Ovary (tissue), 3 donors: ENCODE measurements at regions not wholly inside any gene's neighbourhood (a gene's known extent, or its start where the extent isn't known, plus 50 kb on each side); places are given as distances from the start of the nearest gene placed in this dataset.

ENCODE experiments used
- EP300 ChIP-seq: sonication (generic); formaldehyde crosslinking; IDR thresholded peaks from one replicate; pipeline ENCODE4 v1.6.1; 2017; ENCODE audit warnings: antibody characterized with exemption
- POLR2A ChIP-seq: fragments of 450-650 bp; IDR thresholded peaks from one replicate; pipeline ENCODE4 v1.6.1; 2017; ENCODE audit warnings: antibody characterized with exemption, mild to moderate bottlenecking, moderate library complexity
- TF ChIP-seq, protein P1 (sequence below), 3 donors: fragments of 450-650 bp in 2 of 3; fragments of 200-600 bp in 1 of 3; IDR thresholded peaks; one replicate each; pipeline versions ENCODE4 v1.5.1 to v1.8.0; 2016 to 2022; ENCODE audit warnings: antibody characterized with exemption in 3 of 3, mild to moderate bottlenecking in 1 of 3
- donor health status: DM: no; HTN: no; CAD: no.

DNA sequence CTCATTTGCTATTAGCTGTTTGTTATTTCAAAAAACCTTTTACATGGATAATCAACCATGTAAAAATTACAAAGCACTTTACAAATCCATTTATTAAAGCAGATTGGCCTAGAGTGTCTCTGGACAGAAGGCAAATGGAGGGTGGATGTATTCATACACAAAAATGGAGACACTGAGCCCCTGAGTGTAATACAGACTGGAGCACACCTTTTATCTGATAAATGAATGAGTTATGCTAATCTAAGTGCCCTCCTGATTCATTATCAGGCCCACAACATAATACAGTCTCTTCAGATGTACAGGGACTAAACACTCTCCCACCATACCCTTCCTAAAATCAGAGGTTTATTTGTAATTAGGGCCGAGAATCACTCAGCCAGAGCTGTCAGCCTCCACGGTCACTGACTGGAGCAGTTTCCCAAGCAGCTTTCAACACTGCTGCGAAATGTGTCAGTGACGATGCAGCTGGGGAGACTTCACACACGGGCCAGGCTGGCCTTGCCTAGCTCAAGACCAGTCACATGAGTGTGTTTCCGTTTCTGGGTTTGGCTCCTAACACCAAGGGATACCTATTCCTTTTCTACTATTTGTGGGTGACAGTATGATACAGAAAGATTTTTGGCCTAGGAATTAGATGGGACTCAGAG is 271.8 kb downstream of the ZIC1 start:
- TF ChIP-seq, protein P1, sequence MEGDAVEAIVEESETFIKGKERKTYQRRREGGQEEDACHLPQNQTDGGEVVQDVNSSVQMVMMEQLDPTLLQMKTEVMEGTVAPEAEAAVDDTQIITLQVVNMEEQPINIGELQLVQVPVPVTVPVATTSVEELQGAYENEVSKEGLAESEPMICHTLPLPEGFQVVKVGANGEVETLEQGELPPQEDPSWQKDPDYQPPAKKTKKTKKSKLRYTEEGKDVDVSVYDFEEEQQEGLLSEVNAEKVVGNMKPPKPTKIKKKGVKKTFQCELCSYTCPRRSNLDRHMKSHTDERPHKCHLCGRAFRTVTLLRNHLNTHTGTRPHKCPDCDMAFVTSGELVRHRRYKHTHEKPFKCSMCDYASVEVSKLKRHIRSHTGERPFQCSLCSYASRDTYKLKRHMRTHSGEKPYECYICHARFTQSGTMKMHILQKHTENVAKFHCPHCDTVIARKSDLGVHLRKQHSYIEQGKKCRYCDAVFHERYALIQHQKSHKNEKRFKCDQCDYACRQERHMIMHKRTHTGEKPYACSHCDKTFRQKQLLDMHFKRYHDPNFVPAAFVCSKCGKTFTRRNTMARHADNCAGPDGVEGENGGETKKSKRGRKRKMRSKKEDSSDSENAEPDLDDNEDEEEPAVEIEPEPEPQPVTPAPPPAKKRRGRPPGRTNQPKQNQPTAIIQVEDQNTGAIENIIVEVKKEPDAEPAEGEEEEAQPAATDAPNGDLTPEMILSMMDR (IDR thresholded peaks at IDR 0.05), result no peak
- TF ChIP-seq POLR2A (no peak), EP300 (no peak)
